Esophagus (tissue), 2 donors: ENCODE measurements at regions not wholly inside any gene's neighbourhood (a gene's known extent, or its start where the extent isn't known, plus 50 kb on each side); places are given as distances from the start of the nearest gene placed in this dataset.

Experiments
- H3K27ac ChIP-seq, 2 donors: one replicate each; pipeline ENCODE4 v1.5.1; 2013; ENCODE audit warnings: low read depth in 2 of 2, mild to moderate bottlenecking in 2 of 2, inconsistent platforms in 1 of 2, low read length in 1 of 2, moderate library complexity in 1 of 2
- H3K27me3 ChIP-seq, 2 donors: one replicate each; pipeline ENCODE4 v1.6.1; 2013; ENCODE audit warnings: low read length in 2 of 2, control low read depth in 1 of 2, mild to moderate bottlenecking in 1 of 2; ENCODE audit not compliant: insufficient read depth in 2 of 2, control insufficient read depth in 1 of 2
- H3K36me3 ChIP-seq, 2 donors: one replicate each; pipeline ENCODE4 v1.6.1; 2013; ENCODE audit warnings: low read length in 1 of 2; ENCODE audit not compliant: control insufficient read depth in 2 of 2, insufficient read depth in 2 of 2
- H3K4me1 ChIP-seq, 2 donors: one replicate each; pipeline ENCODE4 v1.6.1; 2013; ENCODE audit warnings: low read length in 1 of 2; ENCODE audit not compliant: control insufficient read depth in 2 of 2, insufficient read depth in 2 of 2
- H3K4me3 ChIP-seq, 2 donors: one replicate each; pipeline ENCODE4 v1.5.1; 2013; ENCODE audit warnings: low read length in 2 of 2, mild to moderate bottlenecking in 2 of 2, low read depth in 1 of 2, moderate library complexity in 1 of 2
- H3K9me3 ChIP-seq, 2 donors: one replicate each; pipeline ENCODE4 v1.6.1; 2013; ENCODE audit warnings: mild to moderate bottlenecking in 2 of 2, low read depth in 1 of 2, low read length in 1 of 2, moderate library complexity in 1 of 2; ENCODE audit not compliant: control insufficient read depth in 2 of 2, insufficient read depth in 1 of 2
- whole genome bisulfite sequencing, 2 donors: extraction: QIAGEN DNeasy Blood & Tissue Kit; methylation state at CpG; one replicate each; pipeline ENCODE4 v1.1.7; 2013; 5-methylcytosine and 5-hydroxymethylcytosine counted together
- donor health status: healthy with polysubstance abuse.
- donor health status: Bipolar disorder and iron deficiency.

DNA sequence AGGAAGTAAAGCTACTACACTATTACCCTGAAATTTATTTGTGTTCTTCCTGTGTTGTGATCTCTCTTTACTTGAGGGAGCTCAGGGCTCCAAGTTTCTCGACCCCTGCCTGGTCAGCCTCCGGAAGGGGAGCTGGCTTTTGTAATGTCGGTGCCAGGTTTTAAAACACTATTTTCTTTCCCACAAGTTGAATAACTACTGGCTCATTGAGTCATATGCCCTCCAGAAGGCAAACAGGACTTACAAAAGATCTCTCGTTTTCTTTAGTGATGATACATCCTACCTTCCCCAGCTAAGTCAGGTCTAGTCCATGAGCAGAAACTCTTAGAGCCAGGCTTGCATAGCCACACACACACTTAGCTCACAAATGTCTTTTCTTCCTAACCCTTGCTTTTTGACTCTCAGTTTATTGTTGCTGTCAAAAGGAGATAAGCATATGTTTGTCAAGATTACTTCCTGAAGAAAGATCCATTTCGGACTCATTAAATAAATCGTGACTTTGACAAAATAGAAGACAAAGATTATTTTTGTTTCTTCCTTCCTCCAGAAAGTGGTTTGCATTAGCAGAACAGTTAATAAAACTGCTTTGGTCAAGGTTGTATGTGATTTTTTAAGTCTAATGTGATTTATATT is 209.8 kb upstream of the FLRT2 start:
- Histone ChIP-seq H3K4me1 (no peaks in the 10 kb centered on the region), H3K36me3 (no peaks in the 10 kb centered on the region), H3K27ac (no peak overlapping the region), H3K4me3 (no peak overlapping the region), H3K27me3 (no peaks in the 10 kb centered on the region), H3K9me3 (no peaks in the 10 kb centered on the region)
- 31 to 41% methylated on average over 6 of the region's 6 CpGs for WGBS, 2 donors

DNA sequence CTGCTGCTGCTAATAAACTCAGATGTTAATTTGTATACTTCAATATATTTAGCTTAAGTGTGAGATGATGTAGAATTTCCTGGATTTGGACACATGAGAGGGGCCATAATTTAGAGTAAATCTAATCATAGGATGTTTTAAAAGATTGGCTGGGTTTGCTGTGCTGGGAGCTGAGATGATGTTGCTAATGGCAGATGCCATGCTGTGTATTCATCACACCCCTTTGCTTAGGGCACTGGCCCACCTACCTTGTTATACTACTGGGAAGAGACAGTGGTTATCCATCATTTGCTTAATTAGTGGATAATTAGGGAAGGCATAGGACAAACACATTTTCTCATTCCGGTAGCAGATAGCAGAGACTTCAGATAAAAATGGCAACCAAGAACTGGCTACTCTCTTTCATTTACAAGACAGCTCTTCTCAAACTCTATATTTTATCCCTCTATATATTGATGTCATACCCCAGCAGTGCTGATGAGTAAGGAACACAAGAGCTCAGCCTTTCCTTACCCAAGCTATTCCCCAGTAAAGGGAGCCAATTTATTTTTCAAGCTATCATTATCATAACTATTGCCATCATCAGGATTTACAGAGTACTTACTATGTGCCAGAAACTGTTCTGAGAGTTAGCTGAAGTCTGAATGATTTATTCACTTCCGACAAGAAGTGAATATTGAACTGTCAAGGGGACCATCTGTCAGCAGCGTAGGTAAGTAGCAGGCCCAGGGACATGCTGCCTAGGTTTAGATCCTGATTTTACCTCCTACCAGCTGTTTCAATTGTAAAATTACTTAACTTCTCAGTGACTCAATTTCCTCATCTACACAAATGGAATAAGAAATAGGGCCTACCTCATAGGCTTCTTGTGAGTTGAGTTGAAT is 204.6 kb upstream of the FLRT2 start:
- 93 to 95% methylated on average over 3 of the region's 3 CpGs for WGBS, 2 donors
- no peak overlapping the region for H3K4me3 ChIP-seq
- no peaks in the 10 kb centered on the region for H3K36me3 ChIP-seq
- no peak overlapping the region for H3K27ac ChIP-seq
- H3K27me3 ChIP-seq, result no peaks in the 10 kb centered on the region
- no peaks in the 10 kb centered on the region for H3K4me1 ChIP-seq
- H3K9me3 ChIP-seq, result no peaks in the 10 kb centered on the region

DNA sequence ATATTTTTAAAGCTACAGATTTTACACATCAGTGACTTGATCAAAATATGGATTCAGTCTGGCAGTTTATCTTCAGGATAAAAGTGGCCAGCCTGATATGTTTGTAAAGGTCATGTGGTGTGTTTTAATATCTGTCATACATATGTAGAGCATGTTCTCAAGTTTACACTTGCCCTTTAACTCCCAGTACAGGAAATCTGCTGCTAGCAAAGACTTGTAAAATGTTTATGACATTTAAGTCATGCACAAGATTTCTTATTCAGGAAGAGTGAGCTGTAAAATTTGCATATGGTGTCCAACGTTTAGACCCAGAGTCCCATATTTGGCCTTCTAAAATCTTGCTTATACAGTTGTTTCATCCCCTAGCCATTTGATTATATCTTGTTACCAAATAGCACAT is 197.5 kb upstream of the FLRT2 start:
- H3K9me3 ChIP-seq, result no peaks in the 10 kb centered on the region
- H3K4me1 ChIP-seq, result no peaks in the 10 kb centered on the region
- H3K27me3 ChIP-seq, result no peaks in the 10 kb centered on the region
- WGBS, 2 donors, result 14 to 39% methylated on average over 1 of the region's 1 CpG
- H3K27ac ChIP-seq, result no peak overlapping the region
- H3K4me3 ChIP-seq, result no peak overlapping the region
- H3K36me3 ChIP-seq, result no peaks in the 10 kb centered on the region

DNA sequence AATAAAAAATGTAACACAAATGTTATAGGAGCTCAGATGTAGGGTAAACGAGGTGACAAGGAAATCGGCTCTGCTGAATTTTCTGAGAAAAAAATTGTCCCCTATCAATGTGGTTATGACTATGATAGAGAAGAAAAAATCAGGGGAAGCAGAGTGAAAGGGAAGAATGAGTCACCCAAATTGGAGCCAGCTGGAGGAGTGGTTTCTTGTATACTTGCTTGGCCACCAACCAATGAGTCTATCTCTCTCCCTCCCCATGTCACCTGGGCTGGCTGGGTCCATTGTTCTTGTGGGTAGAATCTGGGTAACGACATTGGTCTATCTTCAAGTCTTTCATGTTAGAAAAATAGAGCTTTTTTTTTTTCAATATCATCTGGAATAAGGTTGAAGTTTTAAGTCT is 196.6 kb upstream of the FLRT2 start:
- no peaks in the 10 kb centered on the region for H3K9me3 ChIP-seq
- WGBS, 2 donors, result 72 to 73% methylated on average over 3 of the region's 3 CpGs
- H3K4me1 ChIP-seq, result no peaks in the 10 kb centered on the region
- no peaks in the 10 kb centered on the region for H3K36me3 ChIP-seq
- no peak overlapping the region for H3K27ac ChIP-seq
- H3K4me3 ChIP-seq, result no peak overlapping the region
- no peaks in the 10 kb centered on the region for H3K27me3 ChIP-seq

DNA sequence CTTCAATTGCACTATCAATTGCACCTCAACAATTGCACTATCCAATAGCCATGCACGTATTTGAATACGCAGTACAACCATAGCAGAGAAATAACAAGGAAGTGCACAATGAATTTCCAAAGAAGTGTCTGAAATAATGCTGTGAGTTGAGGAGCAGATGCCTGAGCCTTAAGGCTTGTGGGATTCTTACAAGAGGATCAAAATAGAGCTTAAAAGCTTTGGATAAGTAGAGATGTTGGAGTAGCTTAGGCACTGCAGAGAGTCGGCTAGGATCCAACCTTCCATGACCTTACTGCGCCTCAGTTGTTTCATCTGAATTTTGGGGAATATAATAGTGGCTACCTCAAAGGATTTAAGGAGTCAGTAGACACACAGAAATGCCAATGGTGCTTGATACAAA is 196.1 kb upstream of the FLRT2 start:
- Histone ChIP-seq H3K27me3 (no peaks in the 10 kb centered on the region), H3K27ac (no peak overlapping the region), H3K4me1 (no peaks in the 10 kb centered on the region), H3K36me3 (no peaks in the 10 kb centered on the region), H3K9me3 (no peaks in the 10 kb centered on the region), H3K4me3 (no peak overlapping the region)
- WGBS, 2 donors, result 96 to 97% methylated on average over 4 of the region's 4 CpGs

DNA sequence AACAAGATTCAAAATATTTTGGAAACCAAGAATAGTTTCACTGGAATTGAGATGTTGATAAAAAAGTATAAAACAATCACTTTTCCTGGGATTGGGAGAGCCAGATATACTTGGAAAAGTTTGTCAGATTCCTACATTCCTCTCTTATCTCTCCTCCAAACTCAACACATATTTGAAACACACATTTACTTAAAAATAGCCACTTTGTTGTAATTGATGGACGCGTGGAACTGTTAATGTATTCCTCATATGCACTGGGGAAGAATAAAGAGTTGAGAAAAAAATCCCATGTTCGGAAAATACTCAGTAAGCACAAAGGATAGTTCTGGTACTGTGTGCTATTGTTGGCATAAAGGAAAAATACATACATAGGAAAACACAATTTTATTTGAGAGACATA is 195.6 kb upstream of the FLRT2 start:
- Histone ChIP-seq H3K27me3 (no peaks in the 10 kb centered on the region), H3K9me3 (no peaks in the 10 kb centered on the region), H3K36me3 (no peaks in the 10 kb centered on the region), H3K4me1 (no peaks in the 10 kb centered on the region), H3K4me3 (no peak overlapping the region), H3K27ac (no peak overlapping the region)
- 85 to 92% methylated on average over 3 of the region's 3 CpGs for WGBS, 2 donors

DNA sequence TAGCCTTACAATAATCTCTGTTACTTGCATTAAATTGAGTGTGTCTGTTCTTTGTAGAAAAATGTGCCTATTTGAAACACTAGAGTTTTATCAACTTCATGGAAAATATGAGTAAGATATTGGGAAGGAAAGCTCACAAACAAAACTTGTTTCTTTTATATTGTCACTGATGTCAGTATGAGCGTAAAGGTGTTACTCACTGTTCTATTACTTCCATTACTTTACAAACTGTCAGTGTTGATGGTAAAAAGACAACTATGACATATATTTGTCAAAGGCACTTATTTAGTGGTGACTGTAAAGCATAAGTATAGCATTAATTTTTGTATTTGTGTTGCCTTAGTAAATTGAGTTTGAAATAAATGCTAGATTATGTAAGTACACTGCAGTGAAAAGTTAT is 193.7 kb upstream of the FLRT2 start:
- H3K4me1 ChIP-seq, result no peaks in the 10 kb centered on the region
- H3K36me3 ChIP-seq, result no peaks in the 10 kb centered on the region
- H3K27ac ChIP-seq, result no peak overlapping the region
- H3K9me3 ChIP-seq, result no peaks in the 10 kb centered on the region
- no peaks in the 10 kb centered on the region for H3K27me3 ChIP-seq
- no peak overlapping the region for H3K4me3 ChIP-seq
- WGBS, 2 donors, result 92% methylated on average over 1 of the region's 1 CpG

DNA sequence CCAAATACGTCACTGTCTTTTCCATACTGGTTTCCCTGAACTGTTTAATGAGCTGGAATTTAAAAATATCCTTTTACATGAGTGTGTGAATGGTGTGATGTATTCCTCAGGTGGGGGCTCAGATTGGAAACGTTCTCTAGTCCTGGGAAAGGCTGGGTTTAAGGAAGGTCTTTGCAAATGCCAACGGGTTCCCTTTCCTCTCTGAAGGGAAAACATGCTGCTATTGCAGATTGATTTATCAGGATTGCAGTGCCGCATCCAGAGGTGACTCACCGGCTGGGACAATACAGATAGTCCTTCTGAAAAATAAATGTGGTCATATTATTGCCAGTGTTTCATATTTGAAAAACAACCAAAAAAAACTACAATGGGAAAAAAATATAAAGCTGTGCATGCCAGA is 193.1 kb upstream of the FLRT2 start:
- H3K4me3 ChIP-seq, result no peak overlapping the region
- H3K36me3 ChIP-seq, result no peaks in the 10 kb centered on the region
- H3K4me1 ChIP-seq, result no peaks in the 10 kb centered on the region
- no peaks in the 10 kb centered on the region for H3K27me3 ChIP-seq
- no peak overlapping the region for H3K27ac ChIP-seq
- H3K9me3 ChIP-seq, result no peaks in the 10 kb centered on the region
- WGBS, 2 donors, result 63 to 69% methylated on average over 5 of the region's 5 CpGs

DNA sequence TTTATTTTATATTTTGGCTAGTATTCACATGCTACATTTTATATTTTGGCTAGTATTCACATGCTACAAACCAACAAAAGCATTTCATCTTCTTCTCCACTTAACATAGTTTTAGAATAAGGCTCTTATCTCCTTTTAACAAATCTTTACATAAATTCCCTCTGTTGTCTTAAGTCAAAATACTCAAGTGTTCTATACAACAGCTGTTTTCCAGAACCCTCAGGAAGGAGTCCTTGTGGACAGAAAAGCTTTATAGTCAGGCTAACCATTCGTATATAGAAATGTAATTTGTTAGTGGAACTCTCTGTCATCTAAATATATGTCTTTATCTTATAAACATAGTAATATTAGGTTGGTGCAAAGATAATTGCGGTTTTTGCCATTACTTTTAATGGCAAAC is 191.0 kb upstream of the FLRT2 start:
- H3K27me3 ChIP-seq, result no peaks in the 10 kb centered on the region
- no peaks in the 10 kb centered on the region for H3K4me1 ChIP-seq

More for the DNA sequence above, 191.0 kb upstream of the FLRT2 start:
- Histone ChIP-seq H3K9me3 (no peaks in the 10 kb centered on the region), H3K4me3 (no peak overlapping the region), H3K27ac (no peak overlapping the region), H3K36me3 (no peaks in the 10 kb centered on the region)
- 76 to 81% methylated on average over 2 of the region's 2 CpGs for WGBS, 2 donors
